ENCODE measurements at regions not wholly inside any gene's neighbourhood (a gene's known extent, or its start where the extent isn't known, plus 50 kb on each side); places are given as distances from the start of the nearest gene placed in this dataset.

GRCh38 chr14:51357250-51357649 is 117.2 kb downstream of the TMX1 start:
- Histone ChIP-seq H4K91ac (replicated peaks; ENCODE audit: insufficient read length, low read length) (no peak overlapping the region), H2AFZ (ENCODE audit: low read length) (no peak overlapping the region), H2BK15ac (ENCODE audit: low read length) (no peak overlapping the region), H2BK5ac (ENCODE audit: low read depth, low read length) (no peak overlapping the region), H3K4me1 (replicated peaks in 1 of 4; ENCODE audit: control insufficient read depth in 3 of 4, insufficient read depth in 4 of 4, low read length in 3 of 4) (no peaks in the 10 kb centered on the region), H3K79me1 (ENCODE audit: low read depth, low read length) (no peaks in the 10 kb centered on the region), H3K4ac (replicated peaks; ENCODE audit: insufficient read length, low read depth, low read length) (no peak overlapping the region), H4K8ac (ENCODE audit: extremely low read depth, insufficient read depth, low read length) (no peak overlapping the region), H3K27ac (ENCODE audit: low read depth, low read length) (no peak overlapping the region), H3K27me3 (replicated peaks in 1 of 4; ENCODE audit: control insufficient read depth in 3 of 4, extremely low read depth in 1 of 4, insufficient read depth in 3 of 4, low read length in 3 of 4) (no peaks in the 10 kb centered on the region), H3K23ac (ENCODE audit: insufficient read length) (no peak overlapping the region), H4K20me1 (replicated peaks in 1 of 2; ENCODE audit: control insufficient read depth in 1 of 2, insufficient read depth in 2 of 2, low read length in 2 of 2) (no peaks in the 10 kb centered on the region), H2BK20ac (ENCODE audit: low read length) (no peak overlapping the region), H3K23me2 (ENCODE audit: low read depth, low read length) (no peaks in the 10 kb centered on the region), H3K4me2 (ENCODE audit: insufficient read depth in 1 of 2, low read depth in 2 of 2, low read length in 2 of 2) (no peak overlapping the region), H4K5ac (ENCODE audit: insufficient read length, low read depth, low read length) (no peak overlapping the region), H2AK5ac (ENCODE audit: low read depth, low read length) (no peak overlapping the region), H3K4me3 (ENCODE audit: extremely low read depth in 1 of 4, insufficient read depth in 2 of 4, low read depth in 3 of 4, low read length in 4 of 4) (no peak overlapping the region), H2BK12ac (ENCODE audit: low read depth, low read length) (no peak overlapping the region), H3K9me3 (ENCODE audit: insufficient read depth in 2 of 2, low read depth in 1 of 2, low read length in 1 of 2) (no peaks in the 10 kb centered on the region), H3K79me2 (ENCODE audit: control insufficient read depth in 1 of 2, insufficient read depth in 2 of 2, low read length in 2 of 2) (no peaks in the 10 kb centered on the region), H3K18ac (ENCODE audit: extremely low read depth, low read length) (no peak overlapping the region), H3K9ac (replicated peaks in 1 of 4; ENCODE audit: extremely low read depth in 1 of 4, low read depth in 3 of 4, low read length in 3 of 4) (no peak overlapping the region), H3K14ac (ENCODE audit: insufficient read length) (no peak overlapping the region), H2BK120ac (replicated peaks; ENCODE audit: low read depth, low read length) (no peak overlapping the region), H3K36me3 (ENCODE audit: control insufficient read depth in 2 of 4, insufficient read depth in 4 of 4, low read length in 3 of 4) (no peaks in the 10 kb centered on the region), H3K56ac (replicated peaks; ENCODE audit: insufficient read length, low read depth, low read length) (no peak overlapping the region)
- FAIRE-seq (no peak), DNase-seq (ENCODE audit: low read depth in 1 of 2, low spot score in 2 of 2) (no peak)
- no peak for TF ChIP-seq POLR2AphosphoS5 (IDR thresholded peaks at IDR 0.05; ENCODE audit: low read depth, low read length)
- TF ChIP-seq RFX5 (IDR thresholded peaks at IDR 0.05; ENCODE audit: borderline replicate concordance, low read depth, low read length), result no peak
- no peak for TF ChIP-seq ASH2L (IDR thresholded peaks at IDR 0.05; ENCODE audit: low read length)
- TF ChIP-seq, protein P1, sequence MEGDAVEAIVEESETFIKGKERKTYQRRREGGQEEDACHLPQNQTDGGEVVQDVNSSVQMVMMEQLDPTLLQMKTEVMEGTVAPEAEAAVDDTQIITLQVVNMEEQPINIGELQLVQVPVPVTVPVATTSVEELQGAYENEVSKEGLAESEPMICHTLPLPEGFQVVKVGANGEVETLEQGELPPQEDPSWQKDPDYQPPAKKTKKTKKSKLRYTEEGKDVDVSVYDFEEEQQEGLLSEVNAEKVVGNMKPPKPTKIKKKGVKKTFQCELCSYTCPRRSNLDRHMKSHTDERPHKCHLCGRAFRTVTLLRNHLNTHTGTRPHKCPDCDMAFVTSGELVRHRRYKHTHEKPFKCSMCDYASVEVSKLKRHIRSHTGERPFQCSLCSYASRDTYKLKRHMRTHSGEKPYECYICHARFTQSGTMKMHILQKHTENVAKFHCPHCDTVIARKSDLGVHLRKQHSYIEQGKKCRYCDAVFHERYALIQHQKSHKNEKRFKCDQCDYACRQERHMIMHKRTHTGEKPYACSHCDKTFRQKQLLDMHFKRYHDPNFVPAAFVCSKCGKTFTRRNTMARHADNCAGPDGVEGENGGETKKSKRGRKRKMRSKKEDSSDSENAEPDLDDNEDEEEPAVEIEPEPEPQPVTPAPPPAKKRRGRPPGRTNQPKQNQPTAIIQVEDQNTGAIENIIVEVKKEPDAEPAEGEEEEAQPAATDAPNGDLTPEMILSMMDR (IDR thresholded peaks at IDR 0.05; ENCODE audit: control extremely low read depth in 1 of 3, insufficient read depth in 1 of 3, low read depth in 1 of 3, low read length in 3 of 3), result no peak
- TF ChIP-seq HDAC6 (IDR thresholded peaks at IDR 0.05; ENCODE audit: low read depth, low read length), result no peak
- TF ChIP-seq SP2 (IDR thresholded peaks at IDR 0.05; ENCODE audit: low read length), result no peak
- TF ChIP-seq CHD1 (IDR thresholded peaks at IDR 0.05; ENCODE audit: low read depth, low read length), result no peak
- CTCF ChIA-PET (ENCODE audit: partially characterized antibody), result interaction anchor here (1.1 to 1.8 kb wide), 2 partner anchors 73 to 419 kb away, joined by 4 to 6 read pairs; no protein-coding TSS in a partner anchor
- 84% methylated on average over 3 of the region's 3 CpGs; no CpG with 5 or more reads in 1 of the 2 experiments for WGBS, 2 experiments (ENCODE audit: extremely low coverage in 1 of 2, insufficient coverage in 1 of 2, insufficient read length in 1 of 2, insufficient replicate concordance in 2 of 2, low coverage in 1 of 2, low lambda C conversion rate in 2 of 2, missing lambda C conversion rate in 1 of 2)
- POLR2A ChIA-PET (ENCODE audit: partially characterized antibody), result no interaction called here

All from H1 (cell line).